WTC11 (cell line): ENCODE measurements at regions not wholly inside any gene's neighbourhood (a gene's known extent, or its start where the extent isn't known, plus 50 kb on each side); places are given as distances from the start of the nearest gene placed in this dataset.

ENCODE experiments used
- CTCF ChIP-seq: fragments of 200-600 bp; IDR thresholded peaks from 2 replicates; pipeline ENCODE4 v1.8.0; 2022; ENCODE audit warnings: antibody characterized with exemption
- ELF4 ChIP-seq: sonication (generic); formaldehyde crosslinking; IDR thresholded peaks from 2 replicates; pipeline ENCODE4 v1.8.1; 2022; ENCODE audit warnings: low read depth, mild to moderate bottlenecking, moderate library complexity, missing genetic modification reagents
- ESRRA ChIP-seq: sonication (generic); formaldehyde crosslinking; IDR thresholded peaks from 2 replicates; pipeline ENCODE4 v1.8.1; 2022; ENCODE audit warnings: mild to moderate bottlenecking, missing genetic modification reagents, borderline replicate concordance
- FOXK1 ChIP-seq: sonication (generic); formaldehyde crosslinking; IDR thresholded peaks from 2 replicates; pipeline ENCODE4 v1.8.0; 2022; ENCODE audit warnings: mild to moderate bottlenecking, moderate library complexity, missing genetic modification reagents
- ZNF232 ChIP-seq: sonication (generic); formaldehyde crosslinking; IDR thresholded peaks from 2 replicates; pipeline ENCODE4 v1.8.0; 2022; ENCODE audit warnings: mild to moderate bottlenecking, missing genetic modification reagents
- ZNF317 ChIP-seq: sonication (generic); formaldehyde crosslinking; IDR thresholded peaks from 2 replicates; pipeline ENCODE4 v1.8.1; 2023; ENCODE audit warnings: low read depth, mild to moderate bottlenecking, moderate library complexity, missing genetic modification reagents, borderline replicate concordance
- ZNF416 ChIP-seq: fragments of 250-450 bp; sonication (Bioruptor Pico); IDR thresholded peaks from 2 replicates; pipeline ENCODE4 v1.9.0; 2021; ENCODE audit warnings: mild to moderate bottlenecking, inconsistent platforms
- TF ChIP-seq, protein P1 (sequence below): sonication (generic); formaldehyde crosslinking; IDR thresholded peaks from 2 replicates; pipeline ENCODE4 v1.8.1; 2022; ENCODE audit warnings: low read depth, mild to moderate bottlenecking, moderate library complexity, missing genetic modification reagents, borderline replicate concordance
- TF ChIP-seq, protein P2 (sequence below): sonication (generic); formaldehyde crosslinking; IDR thresholded peaks from 2 replicates; pipeline ENCODE4 v1.8.1; 2022; ENCODE audit warnings: mild to moderate bottlenecking, missing genetic modification reagents, moderate library complexity, borderline replicate concordance

GRCh38 chr16:8237452-8237851, 352.9 kb downstream of the TMEM114 start:
- TF ChIP-seq ZNF317 (no peak), ESRRA (CRISPR knock-in tag) (no peak), CTCF (no peak), ZNF416 (CRISPR knock-in tag) (no peak), ZNF232 (no peak), FOXK1 (CRISPR knock-in tag) (no peak), ELF4 (CRISPR knock-in tag) (no peak)
- TF ChIP-seq, protein P1, sequence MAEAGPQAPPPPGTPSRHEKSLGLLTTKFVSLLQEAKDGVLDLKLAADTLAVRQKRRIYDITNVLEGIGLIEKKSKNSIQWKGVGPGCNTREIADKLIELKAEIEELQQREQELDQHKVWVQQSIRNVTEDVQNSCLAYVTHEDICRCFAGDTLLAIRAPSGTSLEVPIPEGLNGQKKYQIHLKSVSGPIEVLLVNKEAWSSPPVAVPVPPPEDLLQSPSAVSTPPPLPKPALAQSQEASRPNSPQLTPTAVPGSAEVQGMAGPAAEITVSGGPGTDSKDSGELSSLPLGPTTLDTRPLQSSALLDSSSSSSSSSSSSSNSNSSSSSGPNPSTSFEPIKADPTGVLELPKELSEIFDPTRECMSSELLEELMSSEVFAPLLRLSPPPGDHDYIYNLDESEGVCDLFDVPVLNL (CRISPR knock-in tag) = no peak
- TF ChIP-seq, protein P2, sequence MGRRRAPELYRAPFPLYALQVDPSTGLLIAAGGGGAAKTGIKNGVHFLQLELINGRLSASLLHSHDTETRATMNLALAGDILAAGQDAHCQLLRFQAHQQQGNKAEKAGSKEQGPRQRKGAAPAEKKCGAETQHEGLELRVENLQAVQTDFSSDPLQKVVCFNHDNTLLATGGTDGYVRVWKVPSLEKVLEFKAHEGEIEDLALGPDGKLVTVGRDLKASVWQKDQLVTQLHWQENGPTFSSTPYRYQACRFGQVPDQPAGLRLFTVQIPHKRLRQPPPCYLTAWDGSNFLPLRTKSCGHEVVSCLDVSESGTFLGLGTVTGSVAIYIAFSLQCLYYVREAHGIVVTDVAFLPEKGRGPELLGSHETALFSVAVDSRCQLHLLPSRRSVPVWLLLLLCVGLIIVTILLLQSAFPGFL (CRISPR knock-in tag) = no peak
